GM20000 (cell line): ENCODE measurements at regions not wholly inside any gene's neighbourhood (a gene's known extent, or its start where the extent isn't known, plus 50 kb on each side); places are given as distances from the start of the nearest gene placed in this dataset.

ENCODE experiments used
- DNase-seq: peaks from one replicate; pipeline ENCODE4 v3.0.0; 2012; ENCODE audit warnings: low spot score
- CTCF ChIP-seq: IDR thresholded peaks from 2 replicates; pipeline ENCODE4 v1.5.1; 2012; ENCODE audit warnings: mild to moderate bottlenecking, control low read depth; ENCODE audit errors: extremely low read depth, missing control alignments

- TF ChIP-seq CTCF, result no peak
- no peak for DNase-seq
These were observed 109.4 kb upstream of the CCND2 start for GRCh38 chr12:4164188-4164558.

DNA sequence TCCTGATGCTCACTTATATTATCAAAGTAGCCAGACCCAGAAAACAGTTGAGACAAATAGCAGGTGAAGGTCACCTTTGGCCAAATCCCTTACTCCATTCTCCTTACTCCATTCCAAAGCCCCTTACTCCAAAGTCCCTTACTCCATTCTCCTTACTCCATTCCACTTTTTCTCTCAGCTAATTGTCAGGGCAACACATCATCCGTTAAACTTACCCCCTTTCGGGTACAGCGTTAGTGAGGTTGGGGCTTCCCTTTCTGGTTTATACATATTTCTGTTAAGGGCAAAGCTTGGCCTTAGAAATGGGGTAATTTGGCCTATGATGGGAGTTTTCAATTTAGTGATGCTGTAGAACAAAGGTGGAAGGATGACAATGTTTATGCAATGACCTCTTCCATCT, 111.8 kb upstream of the CCND2 start:
- no peak for TF ChIP-seq CTCF
- no peak for DNase-seq

DNA sequence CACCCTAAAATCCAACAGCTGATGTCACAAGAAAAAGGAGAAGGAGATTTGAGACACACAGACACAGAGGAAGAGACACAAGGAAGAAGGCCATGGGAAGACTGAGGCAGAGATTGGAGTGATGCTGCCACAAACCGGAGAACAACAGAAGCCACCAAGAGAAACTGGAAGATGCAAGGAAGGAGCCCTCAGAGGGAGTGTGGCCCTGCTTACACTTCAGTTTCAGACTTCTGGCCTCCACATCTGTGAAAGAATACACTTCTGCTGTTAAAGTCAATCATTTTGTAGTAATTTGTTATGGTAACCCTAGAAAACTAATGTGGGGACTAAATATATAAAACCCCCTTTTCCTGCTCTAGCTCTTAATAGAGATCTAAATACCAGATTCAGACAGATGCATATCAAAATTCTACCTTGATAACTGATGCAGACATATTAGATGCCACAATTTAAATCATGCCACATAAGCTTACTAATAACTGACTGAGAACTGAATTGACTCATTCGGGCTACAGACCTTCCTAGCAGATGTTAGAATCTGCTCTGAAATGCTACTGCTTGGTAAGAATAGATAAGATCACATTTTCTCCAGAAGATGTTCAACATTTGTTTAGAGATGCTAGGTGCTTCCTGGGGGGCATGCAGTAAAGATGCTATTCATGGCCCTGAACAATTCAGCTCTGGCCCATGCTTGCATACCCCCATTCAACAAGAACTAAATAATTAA, 113.1 kb upstream of the CCND2 start:
- TF ChIP-seq CTCF, result no peak
- no peak for DNase-seq

DNA sequence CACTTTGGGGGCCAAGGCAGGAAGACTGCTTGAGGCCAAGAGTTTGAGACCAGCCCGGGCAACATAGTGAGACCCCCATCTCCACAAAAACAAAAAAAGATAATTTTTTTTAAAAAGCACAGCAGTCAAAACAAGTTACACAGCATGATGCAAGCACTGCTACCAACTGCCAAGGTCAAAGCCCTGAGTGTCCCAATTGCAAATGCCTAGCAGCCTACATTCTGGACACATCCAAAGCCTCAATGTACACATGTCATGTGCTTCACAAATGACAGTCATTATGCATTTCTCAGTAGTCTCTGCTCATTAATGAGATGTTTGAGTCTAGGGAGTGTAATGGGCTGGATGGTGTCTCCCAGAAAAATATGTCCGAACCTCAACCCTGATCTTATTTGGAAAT, 113.7 kb upstream of the CCND2 start:
- no peak for DNase-seq
- TF ChIP-seq CTCF, result no peak

DNA sequence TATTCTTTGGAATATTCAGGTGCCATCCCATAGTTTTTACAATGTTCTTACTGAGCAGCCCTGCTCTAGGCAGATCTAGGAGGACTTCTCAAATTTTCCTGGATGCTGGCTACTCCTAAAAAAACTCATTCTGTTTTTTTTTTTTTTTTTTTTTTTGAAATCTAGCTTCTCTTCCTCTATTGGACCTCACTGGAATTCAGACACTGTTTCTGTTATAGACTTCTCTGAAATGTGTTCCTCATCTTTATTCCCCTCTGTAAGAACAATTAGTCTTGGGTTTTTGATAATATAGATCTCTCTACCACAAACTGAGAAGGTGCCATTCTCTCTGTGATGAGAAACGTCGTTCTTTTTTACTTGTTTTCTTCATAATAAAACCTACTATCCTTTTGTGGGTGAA, 115.3 kb upstream of the CCND2 start:
- DNase-seq, result no peak
- no peak for TF ChIP-seq CTCF

GRCh38 chr12:4157122-4157521, 116.4 kb upstream of the CCND2 start:
- TF ChIP-seq CTCF, result no peak
- no peak for DNase-seq

- DNase-seq, result no peak
- TF ChIP-seq CTCF, result no peak
These were observed 117.2 kb upstream of the CCND2 start for GRCh38 chr12:4156317-4156716.
